ENCODE measurements at regions not wholly inside any gene's neighbourhood (a gene's known extent, or its start where the extent isn't known, plus 50 kb on each side); places are given as distances from the start of the nearest gene placed in this dataset.

GRCh38 chr18:43175257-43175656, 59.8 kb upstream of the RIT2 start:
- no peak overlapping the region for H3K4me3 ChIP-seq (ENCODE audit: low read depth, low read length)
- DNase-seq (ENCODE audit: low read depth), result no peak
- no peak for TF ChIP-seq CTCF (IDR thresholded peaks at IDR 0.05; ENCODE audit: insufficient read depth, low read depth, low read length, missing control alignments)

GRCh38 chr18:43170586-43170985, 55.1 kb upstream of the RIT2 start:
- no peak overlapping the region for H3K4me3 ChIP-seq (ENCODE audit: low read depth, low read length)
- TF ChIP-seq CTCF (IDR thresholded peaks at IDR 0.05; ENCODE audit: insufficient read depth, low read depth, low read length, missing control alignments), result no peak
- no peak for DNase-seq (ENCODE audit: low read depth)
